ENCODE measurements at regions not wholly inside any gene's neighbourhood (a gene's known extent, or its start where the extent isn't known, plus 50 kb on each side); places are given as distances from the start of the nearest gene placed in this dataset.

- TF ChIP-seq FOXJ3 (CRISPR knock-in tag; IDR thresholded peaks at IDR 0.05; ENCODE audit: borderline replicate concordance) (no peak), E2F1 (CRISPR knock-in tag; IDR thresholded peaks at IDR 0.05) (no peak), CTCF (IDR thresholded peaks at IDR 0.05) (no peak), ZNF232 (CRISPR knock-in tag; IDR thresholded peaks at IDR 0.05) (no peak), NR3C1 (CRISPR knock-in tag; conservative IDR thresholded peaks at IDR 0.05; ENCODE audit: low read depth) (no peak), CBFB (CRISPR knock-in tag; IDR thresholded peaks at IDR 0.05; ENCODE audit: low read depth) (no peak), ESRRA (CRISPR knock-in tag; IDR thresholded peaks at IDR 0.05; ENCODE audit: borderline replicate concordance) (no peak), HMGA2 (CRISPR knock-in tag; IDR thresholded peaks at IDR 0.05) (no peak)
Measured at GRCh38 chr15:93451265-93451664, 362.3 kb upstream of the RGMA start.
